Caco-2 (cell line): ENCODE measurements at regions not wholly inside any gene's neighbourhood (a gene's known extent, or its start where the extent isn't known, plus 50 kb on each side); places are given as distances from the start of the nearest gene placed in this dataset.

ENCODE experiments used
- BruUV-seq: library from RNA; stranded (reverse); fragments of 400-500 nt; replicated peaks from 2 replicates; lab custom pipeline; 2021; lab: Mats Ljungman, UMichigan
- CTCF ChIA-PET: fragments of 300-600 bp; sonication (Branson Sonifier 250); formaldehyde crosslinking; loops from one replicate; lab custom pipeline; 2022; ENCODE audit warnings: antibody characterized with exemption; lab: Charles Lee
- POLR2A ChIA-PET: fragments of 300-600 bp; sonication (Branson Sonifier 250); formaldehyde crosslinking; loops from one replicate; lab custom pipeline; 2022; ENCODE audit warnings: antibody characterized with exemption; lab: Charles Lee
- DNase-seq, 2 experiments: peaks; one replicate each; pipeline versions ENCODE4 v3.0.0 to v3.0.0-alpha.2; 2020 to 2022
- H3K27me3 ChIP-seq: replicated peaks from 2 replicates; pipeline ENCODE4 v1.6.0; 2011; ENCODE audit warnings: low read length; ENCODE audit not compliant: control insufficient read depth, insufficient read depth
- H3K36me3 ChIP-seq: 2 replicates; pipeline ENCODE4 v1.5.1; 2011; ENCODE audit warnings: low read length; ENCODE audit not compliant: control insufficient read depth, insufficient read depth
- H3K4me1 ChIP-seq: fragments of 250-450 bp; sonication (Bioruptor Pico); 2 replicates; pipeline ENCODE4 v1.5.1; 2020; ENCODE audit warnings: mild to moderate bottlenecking
- H3K4me3 ChIP-seq: 2 replicates; pipeline ENCODE4 v1.5.1; 2011; ENCODE audit warnings: low read depth, mild to moderate bottlenecking, control low read depth, low read length
- H3K9me3 ChIP-seq: fragments of 250-450 bp; sonication (Bioruptor Pico); 2 replicates; pipeline ENCODE4 v1.5.1; 2020; ENCODE audit warnings: mild to moderate bottlenecking, moderate library complexity
- H3K27ac Mint-ChIP-seq: one replicate; pipeline ENCODE4 v1.8.0; 2022; ENCODE audit warnings: mixed read lengths; ENCODE audit not compliant: unreplicated experiment
- H3K27me3 Mint-ChIP-seq: one replicate; pipeline ENCODE4 v1.8.0; 2022; ENCODE audit warnings: mixed read lengths; ENCODE audit not compliant: insufficient read depth, unreplicated experiment
- H3K36me3 Mint-ChIP-seq: one replicate; pipeline ENCODE4 v1.8.0; 2022; ENCODE audit warnings: mild to moderate bottlenecking, mixed read lengths; ENCODE audit not compliant: insufficient read depth, unreplicated experiment
- H3K4me1 Mint-ChIP-seq: one replicate; pipeline ENCODE4 v1.8.0; 2022; ENCODE audit warnings: low read depth, mixed read lengths; ENCODE audit not compliant: unreplicated experiment
- H3K4me3 Mint-ChIP-seq: one replicate; pipeline ENCODE4 v1.8.0; 2022; ENCODE audit warnings: mild to moderate bottlenecking, moderate library complexity, mixed read lengths; ENCODE audit not compliant: unreplicated experiment
- H3K9me3 Mint-ChIP-seq: one replicate; pipeline ENCODE4 v1.8.0; 2022; ENCODE audit warnings: mixed read lengths; ENCODE audit not compliant: unreplicated experiment
- intact Hi-C: fragments of 100-400 bp; cut with micrococcal nuclease; formaldehyde crosslinking; loops from one replicate; pipeline ENCODE4 v1.10.0; 2022; ENCODE audit not compliant: unreplicated experiment
- TF ChIP-seq, protein P1 (sequence below), 2 experiments: fragments of 200-600 bp in 1 of 2; IDR thresholded peaks; 1 replicate in 1 of 2; 2 replicates in 1 of 2; pipeline versions ENCODE4 v1.5.1 to v1.8.0; 2011 to 2022; ENCODE audit warnings: antibody characterized with exemption in 1 of 2, control low read depth in 1 of 2, inconsistent platforms in 1 of 2, low read depth in 1 of 2, low read length in 1 of 2, mild to moderate bottlenecking in 1 of 2, moderate library complexity in 1 of 2; ENCODE audit not compliant: insufficient read depth in 1 of 2, severe bottlenecking in 1 of 2, unreplicated experiment in 1 of 2

DNA sequence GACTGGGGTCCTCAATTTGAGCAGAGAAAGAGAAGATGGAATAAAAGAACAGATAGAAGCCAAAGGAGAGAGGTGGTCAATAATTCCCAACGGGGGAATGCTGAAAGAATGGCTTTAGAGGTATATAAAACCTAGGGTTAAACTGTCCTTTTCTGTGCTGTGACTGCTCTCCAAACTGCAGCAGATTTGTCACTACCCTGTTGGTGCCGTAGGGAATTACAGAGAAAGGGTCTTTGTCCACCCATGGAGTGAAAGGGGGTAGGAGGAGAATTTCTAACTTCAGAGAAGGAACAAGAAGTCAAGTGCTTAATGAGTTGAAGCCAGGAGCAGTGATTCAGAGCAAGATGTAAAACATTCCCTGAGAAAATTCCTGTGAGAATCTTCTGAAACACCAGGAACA is 486.5 kb downstream of the NUP35 start:
- intact Hi-C loops, result loop anchor here (5.0 kb wide), 1 partner anchor 313 kb away; no protein-coding TSS in a partner anchor
- TF ChIP-seq, protein P1, sequence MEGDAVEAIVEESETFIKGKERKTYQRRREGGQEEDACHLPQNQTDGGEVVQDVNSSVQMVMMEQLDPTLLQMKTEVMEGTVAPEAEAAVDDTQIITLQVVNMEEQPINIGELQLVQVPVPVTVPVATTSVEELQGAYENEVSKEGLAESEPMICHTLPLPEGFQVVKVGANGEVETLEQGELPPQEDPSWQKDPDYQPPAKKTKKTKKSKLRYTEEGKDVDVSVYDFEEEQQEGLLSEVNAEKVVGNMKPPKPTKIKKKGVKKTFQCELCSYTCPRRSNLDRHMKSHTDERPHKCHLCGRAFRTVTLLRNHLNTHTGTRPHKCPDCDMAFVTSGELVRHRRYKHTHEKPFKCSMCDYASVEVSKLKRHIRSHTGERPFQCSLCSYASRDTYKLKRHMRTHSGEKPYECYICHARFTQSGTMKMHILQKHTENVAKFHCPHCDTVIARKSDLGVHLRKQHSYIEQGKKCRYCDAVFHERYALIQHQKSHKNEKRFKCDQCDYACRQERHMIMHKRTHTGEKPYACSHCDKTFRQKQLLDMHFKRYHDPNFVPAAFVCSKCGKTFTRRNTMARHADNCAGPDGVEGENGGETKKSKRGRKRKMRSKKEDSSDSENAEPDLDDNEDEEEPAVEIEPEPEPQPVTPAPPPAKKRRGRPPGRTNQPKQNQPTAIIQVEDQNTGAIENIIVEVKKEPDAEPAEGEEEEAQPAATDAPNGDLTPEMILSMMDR (IDR thresholded peaks at IDR 0.05; ENCODE audit: insufficient read depth in 1 of 2, low read depth in 1 of 2, low read length in 1 of 2, severe bottlenecking in 1 of 2, unreplicated experiment in 1 of 2), result no peak
- no peaks in the 10 kb centered on the region for H3K27me3 ChIP-seq
- no peaks in the 10 kb centered on the region for H3K36me3 Mint-ChIP-seq
- BruUV-seq, result no TSS peak
- H3K27ac Mint-ChIP-seq, result no peak overlapping the region
- no peaks in the 10 kb centered on the region for H3K9me3 Mint-ChIP-seq
- CTCF ChIA-PET, result no interaction called here
- H3K9me3 ChIP-seq, result no peaks in the 10 kb centered on the region
- H3K4me3 Mint-ChIP-seq, result no peak overlapping the region
- POLR2A ChIA-PET, result no interaction called here
- H3K27me3 Mint-ChIP-seq, result peaks cover 3% of the 10 kb centered on the region
- peaks cover 7% of the 10 kb centered on the region; the same call in 1 of the 2 replicates for H3K4me1 ChIP-seq
- DNase-seq, result no peak
- peaks cover 9% of the 10 kb centered on the region for H3K4me1 Mint-ChIP-seq
- H3K36me3 ChIP-seq, result no peaks in the 10 kb centered on the region
- no peak overlapping the region for H3K4me3 ChIP-seq

DNA sequence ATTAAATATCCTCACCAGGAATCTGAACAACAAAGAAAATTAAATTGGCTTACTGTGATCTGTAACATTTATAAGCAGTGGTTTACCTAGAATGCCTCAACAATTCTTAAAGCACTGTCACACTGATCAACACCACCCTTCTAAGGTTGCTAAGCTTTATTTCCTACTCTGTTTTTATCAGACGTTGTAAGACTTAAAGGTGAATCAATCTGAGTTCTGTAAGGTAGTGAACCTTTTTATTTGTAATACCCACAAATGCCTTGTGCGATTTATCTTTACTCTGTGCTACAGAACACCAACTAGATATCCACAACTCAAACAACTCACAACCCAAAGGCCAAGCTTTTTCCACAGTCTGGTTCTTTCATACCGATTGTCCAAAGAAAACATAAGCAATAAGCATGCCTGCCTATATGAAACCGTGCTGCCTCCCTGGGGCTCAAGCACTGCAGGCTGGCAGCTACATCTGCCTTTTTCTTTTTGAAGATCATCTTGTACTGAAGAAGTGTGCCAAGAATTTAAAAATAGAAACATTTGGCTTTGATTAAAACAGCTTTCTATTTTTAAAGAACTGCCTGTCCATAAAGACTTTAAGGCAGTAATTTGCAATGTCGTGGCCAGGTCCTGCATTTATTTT is 490.7 kb downstream of the NUP35 start:
- no peak overlapping the region for H3K27ac Mint-ChIP-seq
- H3K27me3 ChIP-seq, result no peaks in the 10 kb centered on the region
- no peaks in the 10 kb centered on the region for H3K36me3 ChIP-seq
- no peaks in the 10 kb centered on the region for H3K36me3 Mint-ChIP-seq
- no peaks in the 10 kb centered on the region for H3K4me1 Mint-ChIP-seq
- no peaks in the 10 kb centered on the region for H3K9me3 ChIP-seq
- H3K4me3 ChIP-seq, result no peak overlapping the region
- H3K4me1 ChIP-seq, result no peaks in the 10 kb centered on the region
- TF ChIP-seq, protein P1 (IDR thresholded peaks at IDR 0.05; ENCODE audit: insufficient read depth in 1 of 2, low read depth in 1 of 2, low read length in 1 of 2, severe bottlenecking in 1 of 2, unreplicated experiment in 1 of 2), result no peak
- no peak overlapping the region for H3K4me3 Mint-ChIP-seq
- DNase-seq, result no peak
- peaks cover 3% of the 10 kb centered on the region for H3K27me3 Mint-ChIP-seq
- no TSS peak for BruUV-seq
- POLR2A ChIA-PET, result no interaction called here
- CTCF ChIA-PET, result no interaction called here
- intact Hi-C loops, result loop anchor here (5.0 kb wide), 1 partner anchor 318 kb away; no protein-coding TSS in a partner anchor
- no peaks in the 10 kb centered on the region for H3K9me3 Mint-ChIP-seq

DNA sequence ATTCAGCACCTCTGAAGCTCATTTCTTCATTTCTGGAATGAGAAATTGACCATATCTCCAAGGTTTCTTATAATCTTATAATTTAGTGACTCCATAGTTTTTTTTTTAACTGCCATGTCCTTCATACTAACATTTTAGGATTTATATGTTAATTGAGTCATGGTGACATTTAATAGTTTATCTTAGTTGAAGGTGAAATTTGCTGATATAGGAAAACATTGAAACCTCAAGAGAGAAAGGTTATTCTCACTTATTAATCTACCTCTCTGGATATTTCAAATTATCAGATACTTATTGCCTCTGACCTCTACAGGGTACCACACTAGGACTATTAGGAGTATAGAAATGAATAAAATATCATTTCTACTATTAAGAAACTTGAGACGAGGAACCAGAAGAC is 499.0 kb downstream of the NUP35 start:
- Histone ChIP-seq H3K4me3 (no peak overlapping the region), H3K27me3 (no peaks in the 10 kb centered on the region), H3K36me3 (no peaks in the 10 kb centered on the region), H3K9me3 (no peaks in the 10 kb centered on the region), H3K4me1 (no peaks in the 10 kb centered on the region)
- TF ChIP-seq, protein P1 (IDR thresholded peaks at IDR 0.05; ENCODE audit: insufficient read depth in 1 of 2, low read depth in 1 of 2, low read length in 1 of 2, severe bottlenecking in 1 of 2, unreplicated experiment in 1 of 2), result no peak
- CTCF ChIA-PET, result no interaction called here
- Mint-ChIP-seq H3K4me3 (no peak overlapping the region), H3K9me3 (no peaks in the 10 kb centered on the region), H3K27me3 (no peaks in the 10 kb centered on the region), H3K4me1 (no peaks in the 10 kb centered on the region), H3K36me3 (no peaks in the 10 kb centered on the region), H3K27ac (no peak overlapping the region)
- POLR2A ChIA-PET, result no interaction called here
- intact Hi-C loops, result no loop called here
- no peak for DNase-seq
- no TSS peak for BruUV-seq
